T-helper 17 cell (primary cell): ENCODE measurements at regions not wholly inside any gene's neighbourhood (a gene's known extent, or its start where the extent isn't known, plus 50 kb on each side); places are given as distances from the start of the nearest gene placed in this dataset.
A peak's percentile ranks its signal among the peaks of the same experiment; 100 is the strongest.
"Not testable (repeated sequence)": the region's sequence is repeated elsewhere in the genome, so short reads cannot be mapped to it uniquely, and the experiment has no call there.

Source experiments
- ATAC-seq: fragments of 150-1000 bp; cut with Tn5 transposase; 2 replicates; pipeline ENCODE4 v1.10.0; 2021; ENCODE audit warnings: mild to moderate bottlenecking, moderate library complexity
- DNase-seq, 3 donors: peaks; one replicate each; pipeline versions ENCODE4 v3.0.0 to v3.0.0-alpha.2; 2020 to 2021
- H3K9me3 ChIP-seq: one replicate; pipeline ENCODE4 v1.7.0; 2013; ENCODE audit warnings: low read length, mild to moderate bottlenecking; ENCODE audit not compliant: control insufficient read depth, poor library complexity, severe bottlenecking
- H3K27ac Mint-ChIP-seq: one replicate; pipeline ENCODE4 v1.8.0; 2022; ENCODE audit warnings: mild to moderate bottlenecking, moderate library complexity, mixed read lengths
- H3K27me3 Mint-ChIP-seq: one replicate; pipeline ENCODE4 v1.8.0; 2022; ENCODE audit warnings: mixed read lengths
- H3K36me3 Mint-ChIP-seq: one replicate; pipeline ENCODE4 v1.8.0; 2022; ENCODE audit warnings: low read depth, mixed read lengths
- H3K4me1 Mint-ChIP-seq: one replicate; pipeline ENCODE4 v1.8.0; 2022; ENCODE audit warnings: mild to moderate bottlenecking, mixed read lengths
- H3K4me3 Mint-ChIP-seq: one replicate; pipeline ENCODE4 v1.8.0; 2022; ENCODE audit warnings: mild to moderate bottlenecking, moderate library complexity, mixed read lengths

DNA sequence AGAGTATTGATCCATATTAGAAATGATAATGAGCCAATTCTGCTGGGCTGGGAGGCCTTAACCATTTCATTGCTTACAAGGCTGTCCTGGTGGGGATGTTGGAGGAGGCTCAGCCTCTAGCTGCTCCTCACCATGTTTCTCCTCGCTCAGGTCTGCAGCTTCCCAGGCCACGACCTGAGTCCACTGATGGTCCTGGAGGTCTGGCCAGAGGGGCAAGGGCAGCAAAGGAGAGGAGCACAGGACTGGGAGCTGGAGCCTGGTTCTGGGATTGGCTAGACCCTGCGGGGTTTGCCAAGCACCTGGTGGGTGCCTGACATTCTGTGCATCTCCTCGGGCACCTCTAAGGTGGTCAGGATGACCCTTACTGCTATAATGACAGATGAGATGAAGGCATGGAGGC lies 92.6 kb downstream of the KIF26A start:
- Mint-ChIP-seq H3K36me3 (no peaks in the 10 kb centered on the region), H3K27me3 (no peaks in the 10 kb centered on the region), H3K4me1 (peaks cover 10% of the 10 kb centered on the region), H3K4me3 (no peak overlapping the region), H3K27ac (no peak overlapping the region)
- ATAC-seq (no peak), DNase-seq (no peak)
- no peaks in the 10 kb centered on the region for H3K9me3 ChIP-seq

DNA sequence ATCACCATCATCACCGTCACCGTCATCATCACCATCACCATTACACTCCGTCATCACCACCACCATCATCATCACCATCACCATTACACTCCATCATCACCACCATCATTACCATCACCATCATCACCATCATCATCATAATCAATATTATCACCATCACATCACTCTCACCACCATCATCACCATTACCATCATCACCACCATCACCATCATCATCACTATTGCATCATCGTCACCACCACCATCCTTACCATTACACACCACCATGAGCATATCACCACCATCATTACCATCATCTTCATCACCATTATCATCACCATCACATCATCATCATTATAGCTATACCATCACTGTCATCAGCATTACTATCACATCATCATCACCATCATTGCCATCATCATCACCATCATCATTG lies 93.7 kb downstream of the KIF26A start:
- Mint-ChIP-seq H3K4me1 (peaks cover 4% of the 10 kb centered on the region), H3K4me3 (no peak overlapping the region), H3K27ac (no peak overlapping the region), H3K36me3 (no peaks in the 10 kb centered on the region), H3K27me3 (no peaks in the 10 kb centered on the region)
- no peak for DNase-seq
- H3K9me3 ChIP-seq: no peaks in the 10 kb centered on the region
- ATAC-seq: no peak

DNA sequence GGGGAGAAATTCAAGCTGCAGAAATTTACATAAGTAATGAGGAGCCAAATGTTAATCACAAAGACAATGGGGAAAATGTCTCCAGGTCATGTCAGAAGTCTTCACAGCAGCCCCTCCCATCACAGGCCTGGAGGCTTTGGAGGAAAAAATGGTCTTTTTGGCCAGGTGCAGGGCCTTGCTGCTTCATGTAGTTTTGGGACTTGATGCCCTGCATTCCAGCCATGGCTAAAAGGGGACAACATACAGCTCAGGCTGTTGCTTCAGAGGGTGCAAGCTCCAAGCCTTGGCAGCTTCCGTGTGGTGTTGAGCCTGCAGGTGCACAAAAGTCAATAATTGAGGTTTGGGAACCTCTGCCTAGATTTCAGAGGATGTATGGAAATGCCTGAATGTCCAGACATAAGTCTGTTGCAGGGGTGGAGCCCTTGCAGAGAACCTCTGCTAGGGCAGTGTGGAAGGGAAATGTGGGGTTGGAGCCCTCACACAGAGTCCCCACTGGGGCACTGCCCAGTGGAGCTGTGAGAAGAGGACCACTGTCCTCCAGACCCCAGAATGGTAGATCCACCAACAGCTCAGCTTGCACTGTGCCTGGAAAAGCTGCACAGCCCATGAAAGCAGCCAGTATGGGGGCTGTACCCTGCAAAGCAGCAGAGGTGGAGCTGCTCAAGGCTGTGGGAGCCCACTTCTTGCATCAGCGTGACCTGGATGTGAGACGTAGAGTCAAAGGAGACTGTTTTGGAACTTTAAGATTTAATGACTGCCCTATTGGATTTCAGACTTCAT lies 95.8 kb downstream of the KIF26A start:
- not testable (repeated sequence) for H3K4me1 Mint-ChIP-seq, H3K27ac Mint-ChIP-seq, ATAC-seq, H3K27me3 Mint-ChIP-seq, DNase-seq, H3K36me3 Mint-ChIP-seq, H3K9me3 ChIP-seq, H3K4me3 Mint-ChIP-seq

DNA sequence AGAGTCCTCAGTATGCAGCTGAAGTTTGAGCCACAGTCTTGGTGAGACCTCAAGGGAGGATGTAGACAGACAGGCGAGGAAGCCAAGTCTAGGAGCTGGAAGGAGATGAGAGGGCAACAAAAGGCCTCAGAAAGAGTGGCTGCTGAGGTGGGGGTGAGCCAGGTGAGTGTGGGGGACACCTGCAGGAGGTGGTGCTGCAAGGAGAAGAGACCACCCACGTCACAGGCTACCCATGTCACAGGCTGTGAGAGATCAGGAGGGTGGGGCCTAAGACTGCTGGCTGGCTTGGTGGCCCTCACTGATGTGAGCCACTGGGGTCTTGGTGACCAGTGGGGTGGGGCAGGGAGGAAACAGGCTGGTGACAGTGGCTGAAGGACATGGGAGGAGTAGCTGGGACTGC lies 97.3 kb downstream of the KIF26A start:
- Mint-ChIP-seq H3K27me3 (peaks cover 11% of the 10 kb centered on the region), H3K36me3 (no peaks in the 10 kb centered on the region), H3K27ac (no peak overlapping the region), H3K4me3 (no peak overlapping the region), H3K4me1 (no peaks in the 10 kb centered on the region)
- no peaks in the 10 kb centered on the region for H3K9me3 ChIP-seq
- no peak for ATAC-seq
- no peak for DNase-seq

DNA sequence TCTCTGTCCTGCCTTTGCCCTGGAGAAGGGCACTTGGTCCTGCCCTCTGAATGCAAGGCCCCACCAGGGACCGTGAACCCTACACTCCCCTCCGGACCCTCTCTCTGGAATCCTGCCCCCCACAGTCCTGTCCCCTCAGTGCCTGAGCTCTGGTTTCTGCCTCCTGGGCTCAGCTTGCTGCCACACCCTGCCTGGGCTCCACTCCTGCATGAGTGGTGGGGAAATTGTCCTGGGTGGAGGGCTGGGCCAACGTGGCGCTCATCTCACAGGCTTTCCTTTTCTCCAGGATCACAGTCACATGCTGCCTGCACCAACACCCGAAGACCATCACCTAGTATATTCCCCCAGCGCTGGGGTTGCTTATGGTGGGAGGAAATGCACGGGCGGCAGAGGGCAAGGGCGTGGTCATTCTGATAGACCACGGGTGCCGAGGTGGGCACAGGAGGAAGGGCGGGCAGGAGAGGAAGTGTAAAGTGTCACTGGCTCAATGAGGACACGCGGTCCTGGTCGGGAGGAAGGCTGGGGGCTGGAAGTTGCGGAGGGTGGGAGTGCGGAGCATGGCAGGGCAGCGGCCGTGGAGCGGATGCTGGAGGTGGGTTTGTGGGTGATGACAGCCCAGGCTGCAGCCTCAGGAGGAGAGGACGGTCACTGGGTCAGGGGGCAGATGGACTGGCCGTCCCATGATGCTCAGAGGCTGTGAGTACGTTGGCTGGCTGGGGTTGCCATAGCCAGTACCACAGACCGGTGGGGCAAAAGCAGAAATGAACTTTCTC lies 99.5 kb downstream of the KIF26A start:
- DNase-seq (no peak), ATAC-seq (no peak)
- Mint-ChIP-seq H3K4me3 (no peak overlapping the region), H3K27me3 (peaks cover 11% of the 10 kb centered on the region), H3K27ac (no peak overlapping the region), H3K36me3 (no peaks in the 10 kb centered on the region), H3K4me1 (no peaks in the 10 kb centered on the region)
- H3K9me3 ChIP-seq: no peaks in the 10 kb centered on the region

DNA sequence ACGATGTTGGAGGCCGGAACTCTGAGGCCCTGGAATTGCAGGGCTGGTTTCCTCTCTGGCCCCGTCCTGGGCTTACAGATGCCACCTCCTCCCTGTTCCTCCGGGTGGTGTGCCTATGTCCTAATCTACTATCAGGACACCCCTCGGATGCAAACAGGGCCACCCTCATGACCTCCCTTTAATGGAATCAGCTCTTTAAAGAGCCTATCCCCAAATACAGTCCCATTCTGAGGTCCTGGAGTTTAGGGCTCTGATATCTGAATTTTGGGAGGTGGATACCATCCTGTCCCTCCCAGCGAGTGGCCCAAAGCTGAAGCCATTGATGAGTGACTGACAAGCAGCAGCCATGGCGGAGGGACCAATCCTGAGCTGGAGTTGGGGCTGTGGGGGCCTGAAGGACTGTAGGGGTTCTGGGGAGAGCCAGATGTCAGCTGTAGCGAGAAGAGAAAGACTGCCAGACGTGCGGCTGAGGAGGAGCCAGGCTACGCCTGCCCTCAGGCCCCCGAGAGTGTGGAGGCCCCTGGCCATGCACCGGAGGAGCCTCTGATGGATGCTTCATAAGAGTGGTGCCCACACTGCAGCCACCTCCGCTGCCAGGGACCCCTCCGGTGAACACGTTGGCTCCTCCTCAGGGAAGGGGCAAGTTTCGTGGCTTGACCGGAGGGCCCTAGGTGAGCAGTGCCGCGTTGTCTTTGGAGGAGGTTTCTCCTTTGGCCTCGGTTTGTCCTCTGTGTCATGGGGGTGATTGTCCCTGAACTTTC lies 100.2 kb downstream of the KIF26A start:
- ATAC-seq (no peak), DNase-seq (peak in 1 of 3 donors; percentile 7)
- Mint-ChIP-seq H3K36me3 (no peaks in the 10 kb centered on the region), H3K4me3 (no peak overlapping the region), H3K27ac (no peak overlapping the region), H3K27me3 (peaks cover 11% of the 10 kb centered on the region), H3K4me1 (no peaks in the 10 kb centered on the region)
- no peaks in the 10 kb centered on the region for H3K9me3 ChIP-seq

DNA sequence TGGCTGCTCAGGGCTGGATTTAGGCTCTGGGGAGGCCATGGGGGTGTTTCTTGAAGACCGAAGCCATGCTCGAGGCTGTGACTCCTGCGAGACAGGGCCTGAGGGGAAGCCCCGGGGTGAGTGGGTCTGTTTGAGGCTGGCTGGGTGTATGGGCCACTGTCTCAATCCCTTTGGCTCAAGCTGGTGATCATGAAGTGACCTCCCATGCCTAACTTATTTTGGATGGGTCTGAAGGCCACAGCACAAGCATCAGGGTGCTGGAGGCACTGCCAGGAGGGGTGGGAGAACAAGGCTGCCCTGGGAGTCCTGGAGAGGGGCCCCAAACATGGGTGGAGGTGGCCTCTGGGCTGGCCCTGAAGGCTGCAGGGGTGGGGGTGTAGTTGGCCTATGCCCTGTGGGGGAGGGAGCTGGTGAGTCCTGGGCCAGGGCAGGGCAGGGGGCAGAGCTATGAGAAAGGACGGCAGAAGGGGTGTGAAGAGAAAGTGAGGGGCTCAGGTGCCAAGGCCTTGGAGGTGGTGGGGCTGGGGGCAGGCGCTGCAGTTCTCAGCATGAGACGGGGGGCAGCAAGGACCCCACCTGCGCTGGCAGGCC lies 100.9 kb downstream of the KIF26A start:
- no peaks in the 10 kb centered on the region for H3K9me3 ChIP-seq
- H3K4me3 Mint-ChIP-seq: no peak overlapping the region
- H3K27ac Mint-ChIP-seq: no peak overlapping the region
- peaks cover 11% of the 10 kb centered on the region for H3K27me3 Mint-ChIP-seq
- ATAC-seq (no peak), DNase-seq (no peak)
- H3K36me3 Mint-ChIP-seq: no peaks in the 10 kb centered on the region
- H3K4me1 Mint-ChIP-seq: no peaks in the 10 kb centered on the region

DNA sequence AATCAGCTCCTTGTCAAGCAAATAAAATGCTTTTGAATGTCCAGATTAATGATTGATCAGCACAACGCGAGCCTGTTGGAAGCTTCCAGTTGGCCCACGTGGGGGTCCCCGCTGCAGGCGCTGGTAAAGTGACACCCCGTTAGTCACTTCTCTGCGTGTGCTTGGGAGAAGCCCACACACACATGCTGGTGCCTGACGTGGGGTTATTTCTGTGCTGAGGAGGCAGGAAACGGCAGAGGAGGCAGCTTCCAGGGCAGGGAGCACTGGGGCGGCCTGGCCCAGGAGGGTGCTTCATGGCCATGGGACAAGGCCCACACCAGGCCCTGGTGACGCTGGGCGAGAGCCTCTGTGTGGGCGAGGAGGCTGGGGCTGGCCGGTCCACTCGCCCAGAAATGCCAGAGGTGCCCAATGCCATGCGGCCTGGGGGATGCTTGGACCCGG lies 101.5 kb downstream of the KIF26A start:
- Mint-ChIP-seq H3K4me1 (no peaks in the 10 kb centered on the region), H3K4me3 (no peak overlapping the region), H3K36me3 (no peaks in the 10 kb centered on the region), H3K27me3 (peaks cover 11% of the 10 kb centered on the region), H3K27ac (no peak overlapping the region)
- ATAC-seq (no peak), DNase-seq (peak in 1 of 3 donors; percentile 5)
- H3K9me3 ChIP-seq: no peaks in the 10 kb centered on the region

DNA sequence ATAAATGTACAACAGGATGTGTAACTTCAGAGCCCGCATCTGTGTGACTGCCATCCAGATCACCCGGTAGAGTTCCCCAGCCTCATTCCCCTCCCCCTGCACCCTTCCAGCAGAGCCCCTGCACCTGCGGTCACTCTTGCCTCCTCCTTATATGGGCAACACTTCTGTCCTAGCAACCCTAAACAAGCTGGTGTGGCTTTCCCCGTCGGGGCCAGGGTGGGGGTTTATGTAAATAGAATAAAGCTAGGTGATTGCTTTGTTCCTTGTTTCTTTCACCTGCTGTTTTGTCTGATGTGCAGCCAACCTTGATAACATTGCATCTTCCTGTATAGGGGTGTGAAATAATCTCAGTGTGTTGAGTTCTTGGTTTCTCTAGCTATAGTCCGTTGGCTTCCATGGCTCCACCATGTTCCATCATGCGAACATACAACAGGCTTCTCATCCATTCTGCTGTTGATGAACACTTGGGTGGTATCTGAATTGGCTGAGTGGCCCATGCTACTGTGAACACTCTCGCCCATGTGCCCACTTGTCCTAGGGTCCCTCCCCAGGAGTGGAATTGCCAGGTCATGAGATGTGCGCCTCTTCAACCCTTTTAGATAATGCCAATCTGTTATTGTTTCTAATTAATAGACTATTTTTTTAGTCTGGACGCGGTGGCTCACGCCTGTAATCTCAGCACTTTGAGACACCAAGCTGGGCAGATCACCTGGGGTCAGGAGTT lies 102.2 kb downstream of the KIF26A start:
- Mint-ChIP-seq H3K4me1 (no peaks in the 10 kb centered on the region), H3K36me3 (no peaks in the 10 kb centered on the region), H3K27me3 (peaks cover 11% of the 10 kb centered on the region), H3K27ac (no peak overlapping the region), H3K4me3 (no peak overlapping the region)
- DNase-seq (no peak), ATAC-seq (no peak)
- H3K9me3 ChIP-seq: peaks cover 2% of the 10 kb centered on the region

DNA sequence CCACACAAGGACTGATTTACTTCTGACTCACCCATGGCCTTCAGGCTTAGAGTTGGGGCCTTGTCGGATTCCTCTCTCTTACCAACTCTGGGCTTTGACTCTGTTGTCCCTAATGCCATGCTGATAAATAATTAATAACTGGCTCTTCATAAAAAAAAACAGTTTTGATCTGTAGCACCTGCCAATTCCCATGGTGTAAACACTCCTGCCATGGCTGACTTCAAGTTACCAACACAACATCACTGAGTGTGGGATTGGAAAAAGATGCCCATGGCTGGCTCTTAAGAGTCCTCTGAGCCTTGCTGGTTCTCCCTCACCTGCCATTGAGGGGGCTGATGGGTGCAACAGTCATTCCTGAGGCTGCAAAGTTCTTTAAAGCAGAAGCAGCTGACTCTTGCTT lies 104.8 kb downstream of the KIF26A start:
- no peak for ATAC-seq
- Mint-ChIP-seq H3K27me3 (peaks cover 11% of the 10 kb centered on the region), H3K4me3 (no peak overlapping the region), H3K4me1 (peaks cover 2% of the 10 kb centered on the region), H3K36me3 (no peaks in the 10 kb centered on the region), H3K27ac (no peak overlapping the region)
- H3K9me3 ChIP-seq: peaks cover 4% of the 10 kb centered on the region
- DNase-seq: no peak

DNA sequence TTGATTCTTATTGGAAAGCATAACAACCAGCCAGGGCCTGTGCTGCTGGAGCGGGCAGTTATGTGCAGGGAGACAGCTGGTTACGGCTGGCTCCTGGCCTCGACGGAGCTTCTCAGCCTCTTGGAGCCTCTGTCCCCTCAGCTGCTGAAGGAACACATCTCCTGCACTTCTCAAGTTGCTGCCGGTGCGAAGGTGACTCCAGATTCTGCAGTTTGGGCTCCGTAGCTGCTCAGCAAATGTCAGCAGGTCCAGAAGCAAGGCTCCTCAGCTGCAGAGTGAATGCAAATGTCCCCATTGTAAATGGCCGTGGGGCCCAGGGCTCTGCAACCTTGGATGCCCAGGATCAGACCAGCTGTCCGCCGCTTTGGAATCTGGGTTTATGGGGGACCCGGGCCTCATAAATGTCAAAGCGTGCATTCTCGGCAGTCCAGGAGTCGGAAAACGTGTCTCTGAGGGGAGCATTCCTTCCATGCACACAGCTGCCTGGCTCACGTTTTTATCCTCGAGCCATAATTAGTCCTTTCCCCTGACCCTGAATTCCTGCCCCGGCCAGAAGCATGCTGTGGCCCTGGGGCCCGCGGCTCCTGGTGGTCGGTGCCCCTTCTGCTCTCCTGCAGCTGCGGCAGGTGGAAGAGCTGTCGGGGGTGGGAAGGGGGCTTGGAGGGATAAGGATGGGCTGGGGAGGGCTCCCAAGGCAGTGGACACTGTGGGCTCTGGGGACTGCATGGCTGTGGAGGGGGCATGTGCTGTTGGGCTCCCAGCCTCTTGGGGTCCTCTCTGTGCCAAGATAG lies 106.0 kb downstream of the KIF26A start:
- H3K9me3 ChIP-seq: peaks cover 4% of the 10 kb centered on the region
- no peak for ATAC-seq
- Mint-ChIP-seq H3K4me3 (no peak overlapping the region), H3K4me1 (peaks cover 2% of the 10 kb centered on the region), H3K36me3 (no peaks in the 10 kb centered on the region), H3K27ac (no peak overlapping the region), H3K27me3 (peaks cover 5% of the 10 kb centered on the region)
- DNase-seq: peak in 1 of 3 donors; percentile 3

DNA sequence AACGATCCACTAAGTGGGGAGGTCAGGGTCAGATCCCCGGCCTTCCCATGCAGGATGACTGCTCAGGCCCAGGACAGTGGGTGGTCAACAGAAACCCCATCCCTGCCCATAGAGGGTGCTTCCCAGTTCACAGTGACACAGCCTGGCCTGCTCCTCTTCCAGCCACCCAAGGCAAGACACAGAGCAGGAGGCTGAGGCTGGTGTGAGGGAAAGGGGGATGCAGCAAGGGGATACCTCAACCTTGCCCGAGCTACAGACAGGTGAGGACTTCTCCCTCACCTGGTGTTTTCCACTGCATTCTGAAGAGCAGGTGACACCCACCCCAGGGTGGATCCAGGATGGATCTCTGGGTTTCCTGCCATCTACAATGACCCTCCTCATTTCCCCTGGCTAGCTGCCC lies 106.7 kb downstream of the KIF26A start:
- Mint-ChIP-seq H3K27ac (no peak overlapping the region), H3K4me1 (peaks cover 2% of the 10 kb centered on the region), H3K36me3 (no peaks in the 10 kb centered on the region), H3K4me3 (no peak overlapping the region), H3K27me3 (no peaks in the 10 kb centered on the region)
- H3K9me3 ChIP-seq: peaks cover 4% of the 10 kb centered on the region
- DNase-seq (no peak), ATAC-seq (no peak)
